ENCODE measurements at regions not wholly inside any gene's neighbourhood (a gene's known extent, or its start where the extent isn't known, plus 50 kb on each side); places are given as distances from the start of the nearest gene placed in this dataset.
"Not testable (repeated sequence)": the region's sequence is repeated elsewhere in the genome, so short reads cannot be mapped to it uniquely, and the experiment has no call there.

DNA sequence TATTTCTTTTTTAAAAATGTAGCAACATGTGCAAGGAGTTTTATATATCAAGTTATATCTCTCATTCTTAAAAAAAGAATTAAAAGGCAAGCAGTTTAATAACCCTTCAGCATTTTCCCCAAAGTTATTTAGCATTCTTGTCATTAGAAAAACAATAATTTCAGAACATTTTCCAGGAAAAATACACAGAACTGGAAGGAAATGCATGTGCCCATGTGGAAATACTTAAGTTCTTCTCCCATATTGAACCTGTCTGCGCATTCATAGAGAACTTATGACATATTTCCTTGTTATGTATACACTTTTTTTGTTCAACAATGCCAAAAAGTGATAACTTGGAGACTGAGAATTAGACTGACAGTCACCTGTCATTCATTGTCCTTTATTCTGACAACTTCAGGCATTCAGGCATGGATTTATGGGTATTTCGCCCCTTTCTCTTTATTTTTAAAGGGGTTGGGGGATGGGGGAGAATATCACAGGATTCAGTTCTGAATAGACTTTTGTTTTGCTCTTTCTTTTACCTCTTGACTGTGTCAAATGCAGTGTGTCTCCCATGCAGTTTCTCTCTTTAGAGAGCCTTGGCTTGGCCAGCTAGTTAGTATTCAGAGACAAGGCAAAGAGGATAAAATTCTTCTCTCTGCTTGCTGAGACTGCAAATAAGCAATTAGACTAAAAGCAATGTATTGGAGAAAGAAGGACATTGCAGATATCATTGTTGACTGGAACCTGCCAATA, 701.0 kb downstream of the NR2F1-AS1 start:
- no peak for DNase-seq (ENCODE audit: low read depth)

DNA sequence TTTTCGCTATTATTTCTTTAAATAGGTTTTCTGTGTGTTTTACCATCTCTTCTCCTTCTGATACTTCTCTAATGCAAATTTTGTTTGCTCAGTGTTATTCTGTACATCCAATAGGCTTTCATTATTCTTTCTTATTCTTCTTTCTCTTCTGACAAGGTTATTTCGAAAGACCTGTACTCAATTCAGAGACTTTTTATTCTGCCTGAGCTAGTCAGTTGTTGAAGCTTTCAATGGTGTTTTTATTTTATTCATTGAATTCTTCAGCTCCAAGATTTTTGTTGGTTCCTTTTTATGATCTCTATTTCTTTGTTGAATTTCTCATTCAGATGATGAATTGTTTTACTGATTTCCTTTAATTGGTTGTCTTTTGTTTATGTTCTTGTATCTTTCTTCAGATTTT, 706.2 kb downstream of the NR2F1-AS1 start:
- DNase-seq (ENCODE audit: low read depth), result no peak

DNA sequence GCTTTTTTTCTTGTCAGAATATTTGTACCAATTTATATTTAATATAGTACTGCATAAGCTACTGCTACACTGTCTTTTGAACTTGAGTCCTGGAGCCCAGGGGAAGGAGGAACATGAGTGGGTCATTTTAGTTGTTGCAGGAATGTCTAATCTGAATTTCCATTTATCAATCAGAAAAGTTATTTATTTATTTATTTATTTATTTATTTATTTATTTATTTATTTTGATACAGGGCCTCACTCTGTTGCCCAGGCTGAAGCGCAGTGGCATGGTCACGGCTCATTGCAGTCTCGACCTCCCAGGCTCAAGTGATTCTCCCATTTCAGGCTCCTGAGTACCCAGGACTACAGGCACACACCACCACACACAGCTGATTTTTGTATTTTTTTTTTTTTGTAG, 712.6 kb downstream of the NR2F1-AS1 start:
- no peak for DNase-seq (ENCODE audit: low read depth)

DNA sequence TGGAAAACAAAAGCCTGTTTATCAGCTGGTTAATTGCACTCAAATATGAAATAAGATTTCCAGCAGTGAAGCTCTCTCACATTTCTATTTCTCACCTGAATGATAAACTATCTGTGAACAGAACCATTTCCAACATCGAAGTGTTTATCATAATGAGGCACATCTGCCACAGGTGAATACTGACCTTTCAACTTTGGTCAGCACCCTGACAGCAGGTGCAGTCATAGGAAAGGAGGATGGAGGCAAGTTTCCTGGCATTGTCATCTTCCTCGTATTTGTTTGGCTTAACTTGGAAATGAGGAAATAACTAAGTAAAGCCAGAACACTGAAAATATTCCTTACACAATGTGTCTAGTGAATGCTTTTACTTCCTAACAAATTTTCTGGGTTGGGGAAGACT, 716.4 kb downstream of the NR2F1-AS1 start:
- no peak for DNase-seq (ENCODE audit: low read depth)

DNA sequence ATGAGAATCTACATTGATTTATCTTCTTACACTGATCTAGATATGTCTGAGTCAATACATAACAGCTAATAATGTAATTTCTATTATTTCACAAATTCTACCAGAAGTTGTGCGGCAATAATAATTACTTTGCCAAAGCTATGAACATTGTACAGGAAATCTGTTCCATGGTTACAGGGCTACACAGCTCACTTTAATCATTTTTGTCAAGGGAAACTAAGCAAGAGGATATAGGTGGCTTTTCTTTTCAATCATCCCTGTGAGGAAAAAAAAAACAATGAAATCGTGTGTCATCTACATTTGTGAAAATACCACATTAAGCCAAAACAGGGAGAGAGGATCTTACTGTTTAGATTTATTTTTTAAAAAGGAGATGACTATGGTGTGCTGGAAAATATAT, 717.4 kb downstream of the NR2F1-AS1 start:
- no peak for DNase-seq (ENCODE audit: low read depth)

DNA sequence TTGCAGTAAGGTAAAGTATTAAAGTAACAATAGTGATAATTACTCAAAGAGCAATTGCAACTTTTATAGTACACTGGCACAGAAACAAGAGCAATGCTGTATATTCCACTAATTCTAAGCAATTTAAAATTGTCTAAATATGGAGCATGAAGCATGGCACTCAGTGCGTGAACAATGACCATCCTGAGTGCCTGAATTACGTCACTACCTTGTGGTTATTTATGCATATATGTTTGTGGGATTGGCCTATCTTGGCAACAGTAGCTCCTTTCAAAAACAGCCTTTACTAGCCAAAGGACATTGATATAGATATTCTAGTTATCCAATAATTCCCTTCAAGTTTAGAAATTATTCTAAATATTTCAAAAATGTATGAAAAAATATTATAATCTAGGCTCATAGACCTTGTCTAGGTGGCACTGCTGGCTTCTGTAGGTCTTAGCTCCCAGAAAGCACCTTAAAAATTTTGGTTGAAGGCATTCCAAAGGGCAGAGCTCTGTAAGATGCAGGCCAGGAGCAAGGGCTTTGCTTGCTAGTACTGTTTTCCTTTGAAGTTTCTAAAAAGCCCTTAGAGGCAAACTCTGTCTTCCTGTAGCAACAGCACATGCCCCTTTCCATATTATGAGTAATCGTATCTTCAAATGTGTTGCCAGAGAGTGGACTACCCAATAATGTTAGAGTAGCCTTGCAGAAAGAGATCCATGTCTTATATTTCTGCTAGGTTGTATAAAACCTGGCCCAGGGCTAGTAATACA, 719.3 kb downstream of the NR2F1-AS1 start:
- DNase-seq (ENCODE audit: low read depth), result no peak

DNA sequence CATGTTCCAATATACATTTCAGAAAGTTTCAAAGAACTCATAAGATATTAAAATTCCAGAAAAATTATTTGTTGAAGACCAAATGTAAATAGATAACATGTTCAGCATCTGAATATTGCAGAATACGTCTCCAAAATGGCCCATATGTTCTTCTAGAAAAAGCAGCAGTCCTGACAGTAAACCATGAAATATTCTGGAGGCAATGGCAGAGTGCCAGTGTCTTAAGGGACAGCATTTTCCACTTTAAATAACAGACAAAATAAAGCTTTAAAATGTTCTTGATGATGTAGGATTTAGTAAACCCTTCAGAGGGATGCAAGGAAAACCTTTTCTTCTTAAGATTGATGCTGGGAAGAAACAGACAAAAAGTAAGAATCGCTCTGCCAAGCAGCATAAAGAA, 721.0 kb downstream of the NR2F1-AS1 start:
- DNase-seq (ENCODE audit: low read depth), result no peak

DNA sequence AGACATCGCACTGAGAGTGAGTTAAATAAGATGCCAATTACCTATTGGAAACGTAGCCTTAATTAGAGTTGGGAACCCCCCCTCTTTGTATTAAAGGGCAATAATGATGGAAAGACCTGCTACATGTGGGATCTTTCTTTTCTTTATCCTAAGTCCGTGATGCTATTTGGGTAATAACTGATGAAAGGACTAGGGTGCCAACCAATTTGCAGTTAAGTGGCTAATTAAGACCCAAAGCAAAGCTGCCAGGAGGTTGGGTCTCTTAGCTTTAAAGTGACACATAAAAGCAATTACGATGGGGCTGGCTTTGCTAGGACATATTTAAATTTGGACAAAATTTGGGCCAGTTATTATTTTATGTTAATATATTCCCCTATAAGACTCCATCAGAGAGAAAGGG, 728.8 kb downstream of the NR2F1-AS1 start:
- DNase-seq (ENCODE audit: low read depth), result no peak

DNA sequence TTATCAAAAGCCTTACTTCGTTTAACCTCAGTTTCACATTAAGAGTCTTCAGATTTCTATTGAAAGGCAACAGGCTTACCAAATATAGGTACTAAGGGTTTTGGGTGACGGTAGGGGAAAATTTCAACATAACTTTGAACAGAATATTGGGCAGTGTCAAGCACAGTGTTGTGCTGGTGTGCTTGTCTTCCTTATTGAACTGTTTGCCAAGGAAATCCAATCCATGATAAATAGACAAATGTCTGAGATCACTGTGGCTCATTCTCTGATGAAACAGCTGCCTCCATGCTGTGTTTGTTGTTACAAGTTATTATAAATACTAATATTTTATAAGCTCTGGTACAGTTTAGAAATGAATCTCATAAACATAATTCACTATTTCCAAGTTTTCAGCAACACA, 730.1 kb downstream of the NR2F1-AS1 start:
- DNase-seq (ENCODE audit: low read depth), result no peak

DNA sequence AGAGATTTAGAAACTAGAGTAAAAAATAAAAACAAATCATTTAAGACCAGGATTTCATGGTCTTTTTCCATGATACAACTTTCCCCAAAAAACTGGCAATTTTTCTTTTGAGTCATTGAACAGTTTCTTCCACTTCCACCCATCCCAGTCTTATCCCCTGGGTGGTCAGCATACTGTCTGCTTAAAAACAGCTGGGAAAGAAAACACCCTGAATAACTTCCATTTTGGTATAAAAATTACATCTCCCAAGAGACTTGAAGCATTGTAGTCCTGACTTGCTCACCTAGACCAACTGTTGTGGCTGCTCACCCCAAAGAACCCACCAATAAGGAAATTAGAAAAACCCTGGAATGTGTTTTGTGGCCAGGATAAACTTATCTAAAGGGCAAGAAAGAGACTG, 731.3 kb downstream of the NR2F1-AS1 start:
- DNase-seq (ENCODE audit: low read depth), result no peak

DNA sequence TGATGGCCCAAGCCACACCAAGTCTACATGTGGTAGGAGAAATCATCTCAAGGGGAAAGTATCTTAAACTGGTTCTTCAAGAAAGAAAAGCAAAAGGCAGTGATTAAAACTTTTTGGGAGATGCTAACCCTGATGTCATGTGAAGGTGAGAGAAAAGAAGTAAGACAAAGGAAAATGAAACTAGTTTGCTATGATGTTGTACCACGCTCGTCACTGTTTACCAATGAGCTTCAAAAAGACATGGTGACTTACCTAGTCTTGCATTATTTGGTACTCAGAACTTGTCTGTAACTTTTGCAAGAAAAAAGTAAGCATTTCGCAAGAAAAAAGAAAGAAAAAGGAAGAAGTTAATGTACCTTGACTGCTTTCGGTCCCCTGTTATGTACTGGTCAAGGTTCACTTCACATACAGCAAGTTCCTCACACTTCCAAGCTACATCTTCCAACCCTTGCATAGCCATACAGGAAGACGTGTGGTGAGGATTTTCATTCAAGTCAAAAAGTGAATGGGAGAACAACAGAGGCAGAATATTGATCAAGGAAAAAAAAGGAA, 739.3 kb downstream of the NR2F1-AS1 start:
- DNase-seq (ENCODE audit: low read depth), result no peak

DNA sequence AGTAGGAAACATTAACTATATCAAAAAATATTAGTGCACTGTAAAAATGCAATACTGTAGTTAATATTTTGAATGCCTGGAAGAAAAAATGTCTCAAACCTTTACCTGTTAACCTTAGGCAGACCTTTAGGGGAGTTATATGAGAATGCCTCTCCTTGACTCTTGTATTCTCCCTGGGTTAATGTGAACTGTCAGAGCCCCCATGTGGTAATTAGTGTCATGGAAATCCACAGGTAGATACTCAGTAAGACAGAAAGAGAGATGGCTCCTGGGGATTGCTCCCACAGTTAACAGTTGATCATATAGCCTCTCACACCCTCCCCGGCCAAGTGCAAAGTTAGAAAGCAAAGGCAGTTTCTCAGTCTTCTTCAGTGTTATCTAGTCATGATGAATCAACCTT, 742.8 kb downstream of the NR2F1-AS1 start:
- DNase-seq (ENCODE audit: low read depth), result no peak

DNA sequence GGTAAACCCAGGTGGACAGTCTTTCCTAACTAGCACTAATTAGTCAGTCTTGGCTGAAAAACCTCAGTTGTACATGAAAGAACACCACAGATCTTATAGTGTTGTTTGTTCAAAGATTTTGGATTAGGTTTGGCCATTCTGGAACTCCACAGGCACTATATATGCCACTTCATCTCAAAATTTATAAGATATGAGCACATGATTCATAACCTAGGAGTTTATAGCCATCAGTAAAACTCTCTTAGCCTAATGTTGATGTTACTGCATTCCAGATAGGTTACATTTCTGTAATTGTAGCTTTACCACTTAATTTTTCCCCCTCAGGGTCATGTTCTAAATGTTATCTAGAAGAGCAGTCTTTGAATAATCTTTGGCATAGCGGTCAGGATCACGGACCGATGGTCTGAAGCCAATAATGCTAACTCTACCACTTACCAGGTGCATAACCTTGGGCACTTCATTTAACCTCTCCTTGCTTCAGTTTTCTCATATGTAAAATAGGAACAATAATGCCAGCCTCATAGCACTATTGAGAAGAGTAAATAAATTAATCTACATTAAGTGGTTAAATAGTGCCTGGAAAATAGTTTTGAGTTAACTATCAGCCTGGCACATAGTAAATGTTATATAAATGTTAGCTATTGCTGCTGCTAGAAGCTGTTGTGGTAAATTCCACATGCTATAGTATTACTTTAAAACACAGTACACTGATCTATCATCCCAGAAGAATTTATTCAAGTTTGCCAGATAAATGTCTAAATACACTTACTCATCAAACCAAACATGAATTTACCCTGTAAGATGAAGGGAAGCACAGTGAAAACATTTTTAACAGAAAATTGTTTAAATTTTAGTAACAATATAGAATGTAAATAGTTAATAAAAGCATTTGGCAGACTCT, 743.9 kb downstream of the NR2F1-AS1 start:
- DNase-seq (ENCODE audit: low read depth), result peak; percentile 26

DNA sequence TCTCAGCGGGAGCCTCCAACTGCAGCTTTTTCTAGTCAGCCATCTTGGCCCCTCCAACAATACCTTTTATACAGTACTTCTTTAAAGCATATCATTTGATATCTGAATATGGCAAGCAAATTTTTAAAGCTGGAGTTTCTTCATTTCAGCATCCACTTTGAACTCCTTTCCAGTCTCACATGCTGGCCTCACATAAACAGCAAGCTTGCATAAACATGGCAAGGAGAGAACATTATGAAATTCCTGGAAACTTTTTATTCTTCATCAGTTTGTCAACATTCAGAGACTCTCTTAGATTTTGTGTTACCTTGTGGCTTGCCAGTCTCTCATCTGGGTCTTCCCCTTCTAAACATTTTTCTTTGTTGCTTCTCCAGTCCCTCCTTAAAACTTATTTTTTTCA, 745.3 kb downstream of the NR2F1-AS1 start:
- no peak for DNase-seq (ENCODE audit: low read depth)

DNA sequence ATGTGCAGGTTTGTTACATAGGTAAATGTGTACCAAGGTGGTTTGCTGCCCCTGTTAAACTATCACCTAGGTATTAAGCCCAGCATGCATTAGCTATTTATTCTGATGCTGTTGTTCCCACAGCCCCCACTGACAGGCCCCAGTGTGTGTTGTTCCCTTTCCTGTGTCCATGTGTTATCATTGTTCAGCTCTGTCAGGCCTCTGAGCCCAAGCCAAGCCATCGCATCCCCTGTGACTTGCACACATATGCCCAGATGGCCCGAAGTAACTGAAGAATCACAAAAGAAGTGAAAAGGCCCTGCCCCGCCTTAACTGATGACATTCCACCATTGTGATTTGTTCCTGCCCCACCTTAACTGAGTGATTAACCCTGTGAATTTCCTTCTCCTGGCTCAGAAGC, 757.5 kb downstream of the NR2F1-AS1 start:
- not testable (repeated sequence) for DNase-seq (ENCODE audit: low read depth)

DNA sequence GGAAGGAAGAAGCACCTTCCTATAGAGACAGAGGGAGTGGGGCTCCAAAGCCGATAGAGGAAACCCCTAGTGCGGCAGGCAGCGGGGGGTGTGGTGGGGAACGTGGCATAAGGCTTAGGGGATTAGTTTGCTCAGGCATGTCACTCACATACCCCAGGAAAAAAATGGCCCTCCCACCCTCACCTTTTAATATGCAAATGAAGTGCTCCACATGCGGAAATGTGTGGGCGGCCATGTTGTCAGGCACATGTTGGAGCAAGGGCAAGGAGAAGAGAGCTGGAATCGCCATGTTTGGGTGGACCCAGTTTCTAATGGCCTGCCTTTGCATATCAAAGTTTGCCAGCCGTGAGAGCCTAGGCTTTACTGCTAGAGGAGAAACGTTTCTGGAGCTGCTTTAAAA, 758.8 kb downstream of the NR2F1-AS1 start:
- no peak for DNase-seq (ENCODE audit: low read depth)

DNA sequence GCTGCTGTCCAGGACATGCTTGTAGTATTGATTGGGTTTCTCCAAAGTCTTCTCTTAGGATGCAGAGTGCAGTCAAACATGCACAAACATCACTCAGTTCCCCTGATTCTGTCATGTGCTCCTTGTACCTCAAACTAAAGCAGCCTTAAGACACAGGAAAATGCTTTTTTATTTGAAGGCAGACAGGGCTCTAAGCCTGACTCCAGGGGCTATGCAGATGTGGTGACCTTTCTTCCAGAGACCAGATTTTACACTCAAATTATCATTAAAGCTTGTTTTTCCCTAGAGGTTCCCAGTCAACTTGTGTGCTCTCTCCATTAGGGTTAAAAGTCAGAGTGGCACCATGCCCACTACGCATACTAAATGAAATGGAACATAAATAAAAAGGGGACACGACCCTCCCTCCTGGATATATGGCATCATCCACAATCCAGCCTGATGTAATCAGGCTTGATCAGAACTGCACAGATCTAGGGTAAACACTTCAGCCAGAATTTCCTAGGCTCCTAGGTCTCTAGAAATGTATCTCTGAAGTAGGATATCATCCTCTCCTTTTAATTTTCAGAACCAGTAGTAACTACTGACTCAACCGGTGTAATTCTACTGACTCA, 771.1 kb downstream of the NR2F1-AS1 start:
- DNase-seq (ENCODE audit: low read depth), result no peak

DNA sequence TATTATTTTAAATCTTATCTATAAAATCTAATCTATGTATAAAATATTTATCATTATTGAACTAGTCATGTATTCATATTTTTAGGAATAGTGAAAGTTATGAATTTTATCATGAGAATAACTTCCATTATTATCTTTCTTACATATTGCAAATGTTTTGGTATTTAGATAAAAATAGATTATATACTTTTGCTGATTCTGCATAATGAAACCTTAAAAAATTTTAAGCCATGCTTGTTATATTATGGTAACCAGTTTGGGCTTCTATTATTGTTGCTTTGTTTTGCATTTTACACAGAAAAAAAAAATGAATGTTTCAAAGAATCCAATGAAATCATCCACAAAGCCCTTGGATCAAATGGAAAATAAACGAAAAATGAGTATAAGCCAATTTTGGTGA, 772.5 kb downstream of the NR2F1-AS1 start:
- no peak for DNase-seq (ENCODE audit: low read depth)

DNA sequence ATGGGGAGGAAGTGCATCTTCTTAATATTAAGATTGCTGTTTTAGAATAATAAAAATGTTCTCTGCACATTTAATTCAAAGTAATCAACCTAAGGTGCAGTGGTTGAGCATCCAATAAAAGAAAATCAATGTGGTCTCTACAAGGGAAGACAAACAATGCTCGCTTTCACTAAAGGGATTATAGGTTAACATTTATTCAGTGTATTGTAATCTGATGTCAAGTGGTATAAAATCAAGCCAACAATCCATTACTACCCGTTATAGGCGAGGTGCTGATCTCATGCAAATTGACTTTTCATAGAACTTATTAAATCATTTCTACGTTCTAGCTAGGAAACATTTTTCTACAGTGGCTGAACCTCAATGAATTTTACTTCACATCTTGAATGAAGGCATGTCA, 773.9 kb downstream of the NR2F1-AS1 start:
- no peak for DNase-seq (ENCODE audit: low read depth)

DNA sequence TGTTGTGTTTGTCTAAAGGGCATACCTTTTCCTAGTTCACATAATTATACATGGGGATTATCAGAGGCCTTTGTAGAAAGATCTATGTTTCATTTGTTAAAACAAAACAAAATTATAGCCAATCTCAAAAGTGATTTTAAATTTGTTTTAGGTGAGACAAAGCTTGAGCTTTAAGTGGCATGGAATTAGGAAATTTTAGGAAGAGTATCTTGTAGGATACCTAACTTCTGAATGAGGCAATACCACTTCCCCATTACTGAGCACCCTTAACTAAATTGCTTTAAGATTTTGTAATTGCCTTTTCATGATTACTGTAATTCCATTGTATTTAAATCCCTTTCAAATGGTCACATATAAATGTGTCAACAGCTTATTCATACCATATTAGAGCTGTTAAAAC, 775.6 kb downstream of the NR2F1-AS1 start:
- no peak for DNase-seq (ENCODE audit: low read depth)

DNA sequence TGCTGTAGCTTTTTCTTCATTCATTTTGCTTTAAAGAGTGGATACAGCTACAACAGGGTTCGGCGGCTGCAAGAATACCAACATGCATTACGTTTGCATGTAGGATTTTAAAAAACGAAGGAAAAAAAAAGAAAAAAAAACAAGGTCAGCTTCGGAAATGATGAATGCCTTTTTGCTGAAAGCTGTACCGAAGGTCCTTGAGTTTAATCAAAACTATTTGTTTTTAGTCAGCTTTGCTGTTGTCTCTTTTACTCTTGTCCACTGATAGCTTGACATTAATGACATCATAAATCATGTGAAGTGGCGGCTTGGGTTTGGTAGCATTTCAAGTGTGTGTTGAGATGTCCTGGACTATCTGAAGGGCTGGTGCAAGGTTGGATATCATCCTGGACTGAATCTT, 779.1 kb downstream of the NR2F1-AS1 start:
- DNase-seq (ENCODE audit: low read depth), result no peak

DNA sequence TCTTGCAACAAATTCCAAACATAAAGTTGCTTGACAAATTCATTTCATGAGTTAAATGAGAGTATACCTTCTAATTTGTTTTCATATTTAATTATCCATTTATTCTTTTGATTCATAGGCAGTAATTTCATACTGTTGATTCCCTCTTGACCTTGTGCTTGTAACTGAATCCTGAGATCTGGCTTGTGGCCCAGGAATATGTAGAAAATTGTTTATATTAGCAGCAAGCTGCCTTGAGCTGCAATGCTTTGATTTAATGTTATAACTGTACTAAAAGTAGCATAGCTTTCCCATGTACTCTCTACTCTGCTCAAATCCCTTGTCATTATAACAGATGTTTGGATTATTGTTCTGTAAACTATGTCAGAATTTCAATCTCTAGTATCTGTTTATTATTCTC, 780.7 kb downstream of the NR2F1-AS1 start:
- DNase-seq (ENCODE audit: low read depth), result no peak

All from HS-27A (cell line).